HK-2 (cell line): ENCODE measurements at regions not wholly inside any gene's neighbourhood (a gene's known extent, or its start where the extent isn't known, plus 50 kb on each side); places are given as distances from the start of the nearest gene placed in this dataset.

Experiments used
- DNase-seq: peaks from one replicate; pipeline ENCODE4 v3.0.0-alpha.2; 2018; ENCODE audit not compliant: unreplicated experiment

- no peak for DNase-seq
Observed at GRCh38 chr2:234438305-234438977, 58.4 kb downstream of the ARL4C start.

DNA sequence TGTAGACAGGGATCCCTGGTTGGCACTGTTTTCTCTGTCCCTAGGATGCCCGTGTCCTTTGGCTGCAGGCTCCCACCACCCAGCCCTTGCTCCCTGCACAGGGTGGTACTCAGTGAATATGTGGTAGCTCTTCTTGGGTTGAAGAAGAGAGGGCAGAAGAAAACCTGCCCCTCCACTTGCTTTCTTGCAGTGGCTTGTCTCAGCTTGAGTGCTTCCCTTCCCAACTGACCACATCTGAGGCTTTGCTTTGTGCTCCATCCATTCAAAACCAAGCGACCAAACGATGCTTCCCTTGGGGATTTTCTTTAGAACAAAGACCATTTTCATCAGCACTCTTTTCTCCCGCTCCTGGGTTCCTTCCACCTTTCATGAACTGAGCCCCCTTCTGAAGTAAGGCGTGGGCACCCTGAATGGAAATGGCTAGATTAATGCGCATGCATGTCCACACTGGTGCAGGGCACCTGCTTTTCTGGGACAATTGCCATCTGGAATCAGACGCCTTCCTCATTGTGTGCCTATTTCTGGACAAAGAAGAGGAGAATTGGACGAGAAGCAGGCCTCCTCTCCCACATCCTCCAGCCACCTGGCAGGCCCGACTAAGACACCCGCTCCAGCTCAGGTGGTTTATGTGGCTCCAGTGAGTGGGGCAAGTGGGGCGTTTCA is 59.1 kb downstream of the ARL4C start:
- DNase-seq = no peak

- DNase-seq = no peak
Observed at GRCh38 chr2:234436482-234436837, 60.4 kb downstream of the ARL4C start.

DNA sequence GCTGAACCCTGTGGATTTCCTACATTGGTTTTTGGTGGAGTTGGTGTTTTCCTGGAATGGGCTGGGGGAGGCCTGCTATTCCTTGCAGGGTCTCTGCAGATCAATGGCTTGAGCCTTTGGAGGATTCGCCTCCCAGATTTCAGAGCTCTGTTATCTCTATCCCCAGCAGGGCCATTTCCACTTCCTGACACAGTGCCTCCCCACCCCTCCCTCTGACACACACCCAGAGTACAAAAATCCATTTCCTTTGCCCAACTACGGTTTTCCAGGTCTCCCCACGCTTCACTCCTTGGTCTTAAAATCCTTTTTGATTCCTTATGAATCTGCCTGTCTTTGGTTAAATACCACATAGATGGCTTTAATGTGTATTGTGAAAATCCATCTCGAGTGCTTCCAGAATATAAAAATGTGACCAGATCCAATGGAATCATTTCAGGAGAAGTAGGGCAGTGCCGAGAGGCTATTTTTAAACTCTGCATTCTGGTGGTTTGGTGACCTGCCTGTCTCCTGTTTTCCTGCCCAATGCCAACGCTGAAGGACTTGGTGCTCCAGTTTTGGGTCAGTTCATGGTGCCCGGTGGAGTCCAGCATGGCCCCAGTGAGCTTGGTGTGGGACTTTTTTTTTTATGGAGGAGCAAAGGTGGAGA is 60.9 kb downstream of the ARL4C start:
- DNase-seq = no peak

DNA sequence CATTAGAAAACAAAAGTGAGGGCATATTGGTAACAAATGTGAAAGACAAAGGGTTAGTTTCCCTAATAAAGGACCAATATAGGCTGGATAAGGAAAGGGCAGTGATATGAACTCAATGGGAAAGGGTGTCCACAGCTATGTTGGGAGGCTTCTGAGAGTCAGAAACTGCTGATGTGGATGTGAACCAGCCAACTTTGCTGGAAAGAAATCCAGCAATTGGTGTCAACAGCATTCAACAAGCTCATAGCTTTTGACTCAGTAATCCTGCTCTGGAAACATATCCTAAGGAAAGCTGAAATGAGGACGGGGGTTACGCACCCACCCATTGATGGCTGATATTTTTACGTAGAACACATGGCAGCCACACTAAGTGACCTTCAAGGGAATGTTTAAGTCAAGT is 63.7 kb downstream of the ARL4C start:
- DNase-seq = no peak

GRCh38 chr2:234430871-234431270 is 66.0 kb downstream of the ARL4C start:
- no peak for DNase-seq

- no peak for DNase-seq
Observed at GRCh38 chr2:234429265-234429664, 67.6 kb downstream of the ARL4C start.

DNA sequence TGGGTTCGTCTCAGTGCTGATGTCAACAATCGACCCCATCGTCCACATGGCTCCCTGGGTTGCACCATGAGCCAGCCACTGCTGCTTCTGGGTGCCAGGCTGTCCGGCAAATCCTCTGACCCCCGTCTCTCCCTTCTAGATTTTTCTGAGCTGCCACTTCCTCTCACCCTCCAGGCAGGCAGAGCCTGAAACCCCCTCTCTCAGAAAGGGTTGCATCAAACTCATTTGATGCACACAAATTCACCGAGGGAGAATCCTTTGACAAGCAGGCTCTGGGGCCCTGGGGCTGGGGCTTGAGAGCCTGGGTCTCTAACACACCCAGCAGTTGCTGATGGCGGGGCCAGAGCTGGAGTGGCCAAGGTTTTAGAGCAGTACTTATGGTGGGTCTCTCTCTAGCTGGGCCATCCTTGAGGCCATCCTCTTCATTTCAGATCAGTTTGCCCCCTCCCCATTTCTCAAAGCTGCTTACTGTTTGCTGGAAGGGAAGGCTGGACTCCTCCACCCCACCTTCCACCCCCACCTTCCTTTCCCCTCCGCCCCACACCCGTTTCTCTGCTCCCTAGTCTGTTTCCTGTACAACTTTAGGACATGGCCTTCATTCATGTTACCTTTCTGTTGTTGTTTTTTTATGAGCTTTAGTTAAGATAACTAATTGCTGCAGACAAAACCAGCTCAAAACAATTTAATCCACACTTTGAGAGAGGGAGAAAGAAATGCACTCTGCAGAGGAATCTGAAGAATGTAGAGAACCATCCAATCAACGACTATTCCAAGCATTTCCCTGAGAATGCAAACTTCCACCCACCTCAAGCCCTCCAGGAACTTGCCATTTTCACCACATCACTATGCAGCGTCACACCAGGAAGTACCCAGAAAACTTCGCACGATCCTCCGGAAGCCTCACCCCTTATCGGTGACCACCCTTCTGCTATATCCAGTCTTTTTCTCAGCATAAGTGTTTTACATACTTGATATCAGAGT is 69.5 kb downstream of the ARL4C start:
- DNase-seq = peak; percentile 59

DNA sequence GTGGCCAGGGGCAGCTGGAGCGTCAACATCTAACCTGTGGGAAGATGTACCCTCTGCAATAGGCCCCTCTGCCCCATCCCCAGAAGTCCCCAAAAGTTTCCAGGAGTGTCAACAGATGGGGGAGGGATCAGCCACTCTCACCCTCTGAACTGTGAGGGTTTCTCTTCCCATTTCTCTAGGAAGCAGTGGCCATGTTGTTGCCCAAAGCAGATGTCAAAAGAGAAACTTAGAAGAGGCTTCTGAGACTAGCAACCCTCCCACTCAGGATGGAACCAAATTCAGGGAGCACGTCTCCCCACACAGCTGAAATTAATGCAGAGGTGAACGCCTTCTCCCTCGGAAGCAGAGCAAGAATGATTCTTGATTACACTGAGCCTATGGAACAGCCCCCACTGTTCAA is 70.3 kb downstream of the ARL4C start:
- DNase-seq = no peak

GRCh38 chr2:234425639-234426603 is 71.0 kb downstream of the ARL4C start:
- DNase-seq = no peak

GRCh38 chr2:234423884-234424283 is 73.0 kb downstream of the ARL4C start:
- DNase-seq = no peak

DNA sequence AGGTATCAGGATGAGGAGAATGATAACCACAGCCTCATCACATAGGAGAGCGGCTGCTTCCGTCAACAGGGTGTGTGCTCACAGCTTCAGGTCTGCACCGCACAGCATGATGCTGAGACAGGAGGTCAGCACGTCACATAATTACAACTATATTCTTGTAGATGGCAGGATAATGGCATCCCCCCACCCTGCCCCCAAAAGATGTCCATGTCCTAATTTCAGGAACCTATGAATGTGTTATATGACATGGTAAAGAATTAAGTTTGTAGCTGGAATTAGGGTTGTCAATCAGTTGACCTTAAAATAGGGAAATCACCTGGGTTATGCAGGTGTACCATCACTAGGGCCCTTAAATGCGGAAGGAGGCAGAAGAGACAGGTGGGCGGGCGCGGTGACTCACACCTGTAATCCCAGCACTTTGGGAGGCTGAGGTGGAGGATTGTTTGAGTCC is 73.9 kb downstream of the ARL4C start:
- no peak for DNase-seq

DNA sequence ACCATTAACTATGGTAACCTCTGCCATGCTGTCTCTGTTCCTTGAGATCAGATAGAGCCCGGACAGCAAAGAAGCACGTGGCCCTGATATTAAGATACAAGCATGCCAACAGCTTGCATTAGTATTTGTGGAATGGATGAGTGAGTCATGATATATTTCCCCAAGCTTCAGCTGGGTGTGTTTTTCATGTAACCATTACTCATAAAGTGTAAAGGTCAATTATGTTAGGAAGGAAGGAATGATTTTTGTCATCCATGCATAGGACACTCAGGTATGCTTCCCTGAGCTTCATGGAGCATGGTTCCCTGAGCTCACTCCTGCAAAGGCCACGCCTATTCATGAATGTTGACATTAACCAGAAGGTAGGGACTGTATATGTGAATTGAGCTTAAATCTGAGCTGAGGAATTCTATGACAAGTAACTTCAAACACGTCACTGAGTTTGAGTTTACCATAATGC is 74.6 kb downstream of the ARL4C start:
- peak; percentile 9 for DNase-seq

GRCh38 chr2:234420408-234420807 is 76.5 kb downstream of the ARL4C start:
- DNase-seq = no peak

- no peak for DNase-seq
Observed at GRCh38 chr2:234419726-234420125, 77.2 kb downstream of the ARL4C start.

DNA sequence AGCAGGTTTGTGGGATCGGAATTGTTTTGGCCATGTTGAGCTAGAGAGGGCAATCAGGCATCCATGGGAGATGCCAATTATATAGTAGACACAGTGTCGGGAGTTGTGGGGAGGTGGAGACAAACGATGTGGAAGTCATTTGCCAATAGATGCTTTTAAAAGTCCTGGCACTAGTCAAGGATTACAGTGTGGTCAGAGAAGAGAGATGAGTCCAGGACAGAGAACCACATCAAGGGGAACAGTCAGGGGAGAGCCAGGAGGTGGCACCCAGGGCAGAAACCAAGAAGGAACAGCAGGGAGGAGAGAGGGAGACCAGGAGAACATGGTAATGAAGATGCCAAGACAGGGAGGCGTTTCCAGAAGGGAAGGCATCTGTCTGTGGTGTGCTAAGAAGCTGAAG is 81.2 kb downstream of the ARL4C start:
- DNase-seq = no peak

GRCh38 chr2:234414596-234414995 is 82.3 kb downstream of the ARL4C start:
- DNase-seq = no peak

- no peak for DNase-seq
Observed at GRCh38 chr2:234412726-234413125, 84.2 kb downstream of the ARL4C start.

DNA sequence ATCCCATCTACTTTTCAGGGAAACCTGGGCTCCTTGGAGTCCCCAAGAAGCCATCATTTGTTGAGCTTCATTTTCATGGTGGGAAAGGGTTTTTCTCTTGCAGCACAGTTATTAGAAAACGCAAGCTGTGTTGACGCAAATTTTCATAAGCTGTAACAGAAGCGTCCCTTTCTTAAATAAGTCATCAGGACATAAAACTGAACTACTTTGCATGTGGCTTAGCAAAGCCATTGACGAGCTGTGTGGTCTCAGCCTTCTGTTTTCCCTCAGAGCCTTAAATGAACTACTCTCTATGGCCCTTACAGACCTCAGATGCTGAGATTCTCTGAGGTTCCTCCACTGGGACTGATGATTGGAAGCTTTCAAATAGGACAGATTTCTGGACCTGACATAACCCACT is 85.1 kb downstream of the ARL4C start:
- DNase-seq = no peak

DNA sequence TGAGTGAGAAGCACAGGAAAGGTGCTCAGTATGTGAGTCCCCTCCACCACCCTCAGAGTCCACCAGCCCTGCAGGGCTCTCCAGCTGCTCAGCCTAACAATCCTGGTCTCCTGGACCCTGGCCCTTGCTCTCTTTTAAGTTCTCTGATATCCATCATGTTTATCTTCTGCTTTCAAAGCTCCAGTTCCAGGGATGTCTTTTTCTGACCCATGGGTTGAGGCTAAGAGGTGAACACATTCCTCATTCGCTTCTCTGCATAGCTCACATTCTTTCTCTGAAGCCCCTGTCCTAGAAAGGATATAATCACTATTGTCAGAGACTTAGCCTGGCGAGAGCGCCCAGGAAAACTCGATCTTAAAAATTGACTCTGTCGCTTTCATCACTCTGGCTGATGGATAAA is 86.4 kb downstream of the ARL4C start:
- no peak for DNase-seq

DNA sequence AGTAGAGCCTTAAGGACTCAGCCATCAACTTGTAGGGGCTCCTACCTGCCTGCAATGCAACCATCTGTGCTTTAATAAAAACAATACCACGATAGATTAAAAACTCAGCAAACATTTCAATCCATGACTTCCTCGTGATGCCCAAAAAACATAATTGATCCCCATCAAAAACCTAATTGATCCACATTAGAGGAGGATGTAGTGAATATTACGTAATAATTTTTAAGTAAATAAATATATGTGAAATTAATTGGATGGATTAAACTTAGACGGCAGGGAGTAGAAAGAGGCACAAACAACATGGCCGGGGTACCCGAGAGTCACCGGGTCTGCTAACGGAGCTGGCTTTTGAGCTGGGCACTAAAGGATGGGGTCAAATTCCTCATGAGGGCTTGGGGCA is 87.3 kb downstream of the ARL4C start:
- DNase-seq = no peak
